ENCODE measurements at regions not wholly inside any gene's neighbourhood (a gene's known extent, or its start where the extent isn't known, plus 50 kb on each side); places are given as distances from the start of the nearest gene placed in this dataset.

DNA sequence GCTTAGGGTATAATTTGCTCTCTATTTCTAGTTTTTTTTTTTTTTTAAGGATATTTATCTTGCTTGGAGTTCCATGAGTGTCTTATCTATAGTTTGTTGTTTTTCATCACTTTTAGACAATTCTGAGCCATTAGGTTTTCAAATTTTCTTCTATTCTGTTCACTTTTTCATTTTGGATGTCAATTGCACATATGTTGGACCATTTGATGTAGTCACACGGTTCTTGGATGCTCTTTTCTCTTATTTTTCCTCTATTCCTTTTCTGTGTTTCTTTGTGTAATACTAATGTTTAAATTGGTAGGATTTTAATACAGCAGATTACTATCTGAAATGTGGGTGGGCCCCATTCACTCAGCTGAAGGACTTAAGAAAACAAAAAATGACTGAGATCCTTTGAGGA, 292.6 kb downstream of the CALCRL start:
- no peak for TF ChIP-seq CTCF (IDR thresholded peaks at IDR 0.05; ENCODE audit: low read depth, low read length, missing control alignments)
- H3K36me3 ChIP-seq (replicated peaks), result no peaks in the 10 kb centered on the region

DNA sequence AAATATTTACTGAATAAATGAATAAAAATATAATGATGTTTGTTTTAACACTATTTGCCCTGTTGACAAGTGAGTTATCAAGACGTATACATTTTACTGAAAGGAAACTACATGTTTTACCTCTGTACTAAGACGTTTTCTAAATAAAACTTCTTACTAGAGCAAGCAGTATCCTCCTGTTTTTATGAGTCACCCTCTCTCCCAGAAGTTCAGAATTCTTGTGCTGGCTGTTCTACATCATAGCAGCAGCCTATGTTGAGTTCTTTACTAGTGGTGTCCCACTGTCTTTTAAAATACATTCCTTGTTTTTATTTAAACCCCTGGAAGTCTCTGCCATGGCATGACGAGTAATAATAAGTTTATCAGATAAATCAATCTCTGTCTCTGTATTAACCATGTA, 297.4 kb downstream of the CALCRL start:
- H3K4me3 ChIP-seq (ENCODE audit: low read depth, low read length), result no peak overlapping the region
- in situ Hi-C loops (cut with HindIII; ENCODE audit: low pct_ligation_motif_present, low sequenced_read_pairs), result no loop called here
- TF ChIP-seq CTCF (IDR thresholded peaks at IDR 0.05; ENCODE audit: low read depth, low read length, missing control alignments), result no peak
- DNase-seq, result peak; percentile 49
- H3K27ac ChIP-seq, result no peak overlapping the region
- no peaks in the 10 kb centered on the region for H3K36me3 ChIP-seq (replicated peaks)
- H3K27me3 ChIP-seq (replicated peaks), result no peaks in the 10 kb centered on the region

More for the DNA sequence above, 292.6 kb downstream of the CALCRL start:
- Histone ChIP-seq H3K27me3 (replicated peaks) (no peaks in the 10 kb centered on the region), H3K27ac (no peak overlapping the region), H3K4me3 (ENCODE audit: low read depth, low read length) (no peak overlapping the region)
- DNase-seq, result no peak
- in situ Hi-C loops (cut with HindIII; ENCODE audit: low pct_ligation_motif_present, low sequenced_read_pairs), result no loop called here

DNA sequence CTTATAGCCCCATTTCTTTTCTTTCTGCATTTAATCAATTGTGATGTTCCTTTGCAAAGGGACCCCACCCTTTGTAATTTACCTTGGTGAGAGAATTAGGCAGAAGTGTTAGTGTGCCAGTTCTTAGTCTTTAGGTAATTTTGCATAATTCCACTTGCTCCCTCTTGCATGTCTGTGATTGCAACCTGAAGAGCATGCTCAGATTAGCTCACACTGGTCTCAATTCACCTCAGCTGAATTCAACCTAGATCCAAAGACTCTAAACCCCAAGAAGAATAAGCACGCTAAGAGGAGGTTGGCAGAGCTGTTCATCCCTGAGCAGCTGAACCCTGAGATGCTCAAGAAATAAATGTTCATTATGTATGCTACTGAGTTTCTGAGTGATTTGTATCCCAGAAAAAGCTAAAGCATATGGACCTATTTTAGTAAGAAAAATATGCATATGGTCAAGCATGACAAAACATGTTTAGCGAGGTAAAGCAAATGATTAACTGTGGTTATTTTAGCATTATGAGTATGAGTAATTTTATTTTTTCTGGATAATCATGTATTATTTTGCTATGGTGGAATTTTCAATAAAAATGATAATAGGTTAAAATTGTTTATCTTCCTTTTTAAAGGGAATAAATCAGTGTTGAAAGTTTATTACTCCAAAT, 299.2 kb upstream of the ZSWIM2 start:
- in situ Hi-C loops (cut with HindIII; ENCODE audit: low pct_ligation_motif_present, low sequenced_read_pairs), result no loop called here
- DNase-seq, result no peak
- no peak for TF ChIP-seq CTCF (IDR thresholded peaks at IDR 0.05; ENCODE audit: low read depth, low read length, missing control alignments)
- H3K4me3 ChIP-seq (ENCODE audit: low read depth, low read length), result no peak overlapping the region
- H3K27ac ChIP-seq, result no peak overlapping the region
- no peaks in the 10 kb centered on the region for H3K36me3 ChIP-seq (replicated peaks)
- no peaks in the 10 kb centered on the region for H3K27me3 ChIP-seq (replicated peaks)

DNA sequence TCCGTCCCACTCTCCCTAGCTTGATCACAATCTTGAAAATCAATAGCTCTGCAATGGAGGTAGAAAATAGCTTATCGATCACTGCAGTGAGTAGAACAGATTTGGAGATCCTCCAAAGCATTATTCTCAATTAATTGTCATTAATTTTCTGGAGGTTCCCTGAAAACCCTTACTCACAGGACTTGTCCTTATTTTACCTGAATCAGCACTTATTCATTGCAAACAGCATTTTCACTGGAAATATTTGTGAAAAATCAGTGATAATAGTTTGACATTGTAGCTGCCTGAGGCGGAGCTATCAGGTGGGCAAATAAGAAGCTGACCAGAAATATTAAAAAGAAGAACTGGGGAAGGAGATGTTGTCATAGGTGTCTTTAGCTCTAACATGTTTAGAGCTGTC, 294.6 kb upstream of the ZSWIM2 start:
- in situ Hi-C loops (cut with HindIII; ENCODE audit: low pct_ligation_motif_present, low sequenced_read_pairs), result no loop called here
- H3K36me3 ChIP-seq (replicated peaks), result no peaks in the 10 kb centered on the region
- no peak for DNase-seq
- H3K27ac ChIP-seq, result no peak overlapping the region
- H3K27me3 ChIP-seq (replicated peaks), result no peaks in the 10 kb centered on the region
- no peak overlapping the region for H3K4me3 ChIP-seq (ENCODE audit: low read depth, low read length)
- no peak for TF ChIP-seq CTCF (IDR thresholded peaks at IDR 0.05; ENCODE audit: low read depth, low read length, missing control alignments)

DNA sequence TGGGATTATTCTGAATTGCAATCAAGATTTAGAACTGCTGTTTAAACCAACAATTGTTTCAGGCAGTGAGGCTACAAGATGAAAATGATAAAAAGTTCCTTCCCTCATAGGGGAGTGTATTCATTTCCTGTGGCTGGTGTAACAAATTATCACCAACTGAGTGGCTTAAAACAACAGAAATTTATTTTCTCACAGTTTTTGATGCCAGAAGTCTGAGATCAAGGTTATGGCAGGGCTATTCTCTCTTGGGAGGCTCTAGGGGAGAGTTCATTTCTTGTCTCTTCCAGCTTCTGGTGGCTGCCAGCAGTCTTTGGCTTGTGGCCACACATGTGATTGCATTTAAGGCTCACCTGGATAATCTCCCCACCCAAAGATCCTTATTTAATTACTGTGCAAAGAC, 290.5 kb upstream of the ZSWIM2 start:
- Histone ChIP-seq H3K27me3 (replicated peaks) (no peaks in the 10 kb centered on the region), H3K4me3 (ENCODE audit: low read depth, low read length) (no peak overlapping the region), H3K27ac (no peak overlapping the region), H3K36me3 (replicated peaks) (no peaks in the 10 kb centered on the region)
- in situ Hi-C loops (cut with HindIII; ENCODE audit: low pct_ligation_motif_present, low sequenced_read_pairs), result no loop called here
- no peak for DNase-seq
- TF ChIP-seq CTCF (IDR thresholded peaks at IDR 0.05; ENCODE audit: low read depth, low read length, missing control alignments), result no peak

- in situ Hi-C loops (cut with HindIII; ENCODE audit: low pct_ligation_motif_present, low sequenced_read_pairs), result no loop called here
Measured at GRCh38 chr2:187138265-187138664, 289.3 kb upstream of the ZSWIM2 start.

More at GRCh38 chr2:187138265-187138664, 289.3 kb upstream of the ZSWIM2 start:
- Histone ChIP-seq H3K27me3 (replicated peaks) (no peaks in the 10 kb centered on the region), H3K4me3 (ENCODE audit: low read depth, low read length) (no peak overlapping the region), H3K36me3 (replicated peaks) (no peaks in the 10 kb centered on the region), H3K27ac (no peak overlapping the region)
- TF ChIP-seq CTCF (IDR thresholded peaks at IDR 0.05; ENCODE audit: low read depth, low read length, missing control alignments), result peak; percentile 95
- DNase-seq, result peak; percentile 38

Measured in brain microvascular endothelial cell (primary cell).